H9 (cell line): ENCODE measurements at regions not wholly inside any gene's neighbourhood (a gene's known extent, or its start where the extent isn't known, plus 50 kb on each side); places are given as distances from the start of the nearest gene placed in this dataset.

Experiments
- DNase-seq: peaks from one replicate; pipeline ENCODE4 v3.0.0-alpha.2; 2017
- H2AFZ ChIP-seq: one replicate; pipeline ENCODE4 v1.6.1; 2013; ENCODE audit warnings: mild to moderate bottlenecking, low read length, control low read depth, moderate library complexity
- H2AK5ac ChIP-seq: 2 replicates; pipeline ENCODE4 v1.6.1; 2013; ENCODE audit warnings: low read length, control low read depth, mixed read lengths; ENCODE audit not compliant: insufficient read length
- H2BK120ac ChIP-seq: one replicate; pipeline ENCODE4 v1.6.1; 2013; ENCODE audit warnings: low read depth, mild to moderate bottlenecking, low read length, control low read depth, inconsistent platforms; ENCODE audit not compliant: poor library complexity, severe bottlenecking
- H2BK12ac ChIP-seq: 2 replicates; pipeline ENCODE4 v1.6.1; 2013; ENCODE audit warnings: low read length, control low read depth, mixed read lengths, low read depth; ENCODE audit not compliant: insufficient read length
- H2BK15ac ChIP-seq: 2 replicates; pipeline ENCODE4 v1.6.1; 2013; ENCODE audit warnings: low read depth, low read length, control low read depth
- H2BK20ac ChIP-seq: one replicate; pipeline ENCODE4 v1.6.1; 2013; ENCODE audit warnings: low read depth, mild to moderate bottlenecking, low read length, control low read depth, inconsistent platforms; ENCODE audit not compliant: poor library complexity, severe bottlenecking
- H2BK5ac ChIP-seq: 2 replicates; pipeline ENCODE4 v1.6.1; 2013; ENCODE audit warnings: low read length, control low read depth, mixed read lengths; ENCODE audit not compliant: insufficient read length
- H3K14ac ChIP-seq: 2 replicates; pipeline ENCODE4 v1.6.1; 2013; ENCODE audit warnings: low read length, control low read depth; ENCODE audit not compliant: insufficient read depth
- H3K18ac ChIP-seq: 2 replicates; pipeline ENCODE4 v1.6.1; 2013; ENCODE audit warnings: low read depth, mild to moderate bottlenecking, mixed read lengths, low read length, control low read depth; ENCODE audit not compliant: insufficient read length
- H3K23ac ChIP-seq: 2 replicates; pipeline ENCODE4 v1.6.1; 2013; ENCODE audit warnings: low read length, control low read depth, mixed read lengths, low read depth; ENCODE audit not compliant: insufficient read length
- H3K23me2 ChIP-seq: 2 replicates; pipeline ENCODE4 v1.6.1; 2013; ENCODE audit warnings: low read depth, mild to moderate bottlenecking, mixed read lengths, low read length, control low read depth; ENCODE audit not compliant: insufficient read length, poor library complexity, severe bottlenecking
- H3K27ac ChIP-seq: 2 replicates; pipeline ENCODE4 v1.5.1; 2013; ENCODE audit warnings: low read length, control low read depth, mixed read lengths, low read depth; ENCODE audit not compliant: insufficient read length
- H3K27me3 ChIP-seq: 2 replicates; pipeline ENCODE4 v1.6.1; 2013; ENCODE audit warnings: low read length, control low read depth, inconsistent platforms; ENCODE audit not compliant: insufficient read depth
- H3K4ac ChIP-seq: 2 replicates; pipeline ENCODE4 v1.6.1; 2013; ENCODE audit warnings: low read depth, mild to moderate bottlenecking, control low read depth, inconsistent platforms, low read length, moderate library complexity
- H3K4me1 ChIP-seq: 2 replicates; pipeline ENCODE4 v1.6.1; 2013; ENCODE audit warnings: low read length, control low read depth, inconsistent platforms; ENCODE audit not compliant: insufficient read depth
- H3K4me2 ChIP-seq: 2 replicates; pipeline ENCODE4 v1.6.1; 2013; ENCODE audit warnings: low read length, control low read depth, mixed read lengths; ENCODE audit not compliant: insufficient read length, insufficient read depth
- H3K56ac ChIP-seq: 2 replicates; pipeline ENCODE4 v1.6.1; 2013; ENCODE audit warnings: low read depth, mild to moderate bottlenecking, mixed read lengths, low read length, control low read depth; ENCODE audit not compliant: insufficient read length
- H3K79me1 ChIP-seq: 2 replicates; pipeline ENCODE4 v1.6.1; 2013; ENCODE audit warnings: low read depth, mild to moderate bottlenecking, moderate library complexity, low read length, control low read depth, inconsistent platforms; ENCODE audit not compliant: insufficient read depth, poor library complexity, severe bottlenecking
- H3K79me2 ChIP-seq: 2 replicates; pipeline ENCODE4 v1.6.1; 2013; ENCODE audit warnings: low read length, control low read depth, inconsistent platforms; ENCODE audit not compliant: insufficient read depth
- H3K9ac ChIP-seq: 2 replicates; pipeline ENCODE4 v1.6.1; 2013; ENCODE audit warnings: low read length, control low read depth, mixed read lengths; ENCODE audit not compliant: insufficient read length; ENCODE audit errors: extremely low read depth
- H3K9me3 ChIP-seq: one replicate; pipeline ENCODE4 v1.6.1; 2013; ENCODE audit warnings: low read depth, low read length, inconsistent platforms; ENCODE audit not compliant: control insufficient read depth
- H3T11ph ChIP-seq: one replicate; pipeline ENCODE4 v1.6.1; 2013; ENCODE audit warnings: mild to moderate bottlenecking, low read length, control low read depth, inconsistent platforms
- H4K20me1 ChIP-seq: one replicate; pipeline ENCODE4 v1.6.1; 2013; ENCODE audit not compliant: control insufficient read depth, insufficient read length, insufficient read depth
- H4K5ac ChIP-seq: 2 replicates; pipeline ENCODE4 v1.6.1; 2013; ENCODE audit warnings: low read depth, mild to moderate bottlenecking, mixed read lengths, low read length, control low read depth; ENCODE audit not compliant: insufficient read length
- H4K8ac ChIP-seq: replicated peaks from 2 replicates; pipeline ENCODE4 v1.6.1; 2013; ENCODE audit warnings: low read length, control low read depth, mixed read lengths, low read depth; ENCODE audit not compliant: insufficient read length
- H4K91ac ChIP-seq: 2 replicates; pipeline ENCODE4 v1.6.1; 2013; ENCODE audit warnings: low read depth, mild to moderate bottlenecking, moderate library complexity, mixed read lengths, low read length, control low read depth; ENCODE audit not compliant: insufficient read length
- H3K27ac Mint-ChIP-seq, 3 experiments: 2 replicates in 2 of 3; 3 replicates in 1 of 3; pipeline ENCODE4 v1.8.0; 2020 to 2021; ENCODE audit warnings: mixed read lengths in 3 of 3, mild to moderate bottlenecking in 1 of 3, moderate library complexity in 1 of 3
- H3K27me3 Mint-ChIP-seq: 2 replicates; pipeline ENCODE4 v1.8.0; 2021; ENCODE audit warnings: low read depth, mild to moderate bottlenecking, moderate library complexity, mixed read lengths
- H3K36me3 Mint-ChIP-seq, 3 experiments: 2 replicates in 2 of 3; 3 replicates in 1 of 3; pipeline ENCODE4 v1.8.0; 2020 to 2021; ENCODE audit warnings: low read depth in 3 of 3, mixed read lengths in 3 of 3; ENCODE audit not compliant: insufficient read depth in 1 of 3
- H3K4me1 Mint-ChIP-seq, 2 experiments: 2 replicates each; pipeline ENCODE4 v1.8.0; 2020; ENCODE audit warnings: mixed read lengths in 2 of 2
- H3K4me3 Mint-ChIP-seq, 2 experiments: 2 replicates in 1 of 2; 3 replicates in 1 of 2; pipeline ENCODE4 v1.8.0; 2020 to 2021; ENCODE audit warnings: mild to moderate bottlenecking in 2 of 2, mixed read lengths in 2 of 2, moderate library complexity in 1 of 2
- H3K9me3 Mint-ChIP-seq, 2 experiments: 2 replicates in 1 of 2; 3 replicates in 1 of 2; pipeline ENCODE4 v1.8.0; 2020; ENCODE audit warnings: mild to moderate bottlenecking in 2 of 2, mixed read lengths in 2 of 2, moderate library complexity in 1 of 2
- CTCF ChIP-seq: fragments of 200-600 bp; sonication (generic); conservative IDR thresholded peaks from 3 replicates; pipeline ENCODE4 v1.8.0; 2021; ENCODE audit warnings: antibody characterized with exemption, mild to moderate bottlenecking

- Histone ChIP-seq H3K79me1 (no peaks in the 10 kb centered on the region), H3K4me2 (no peak overlapping the region), H3K4me1 (no peaks in the 10 kb centered on the region; the same call in 1 of the 2 replicates)
Observed at GRCh38 chr5:89380635-89381034, 497.7 kb upstream of the MEF2C start.

More at GRCh38 chr5:89380635-89381034, 497.7 kb upstream of the MEF2C start:
- H2BK20ac ChIP-seq: no peak overlapping the region
- H3K4me3 Mint-ChIP-seq: no peak overlapping the region
- H3K9me3 ChIP-seq: no peaks in the 10 kb centered on the region
- H4K20me1 ChIP-seq: no peaks in the 10 kb centered on the region
- no peak overlapping the region for H3K9ac ChIP-seq
- H3T11ph ChIP-seq: no peak overlapping the region
- no peaks in the 10 kb centered on the region for H3K27me3 ChIP-seq
- H3K23ac ChIP-seq: no peak overlapping the region
- H2BK5ac ChIP-seq: no peak overlapping the region
- no peaks in the 10 kb centered on the region for H3K79me2 ChIP-seq
- no peaks in the 10 kb centered on the region for H3K23me2 ChIP-seq
- H3K56ac ChIP-seq: no peak overlapping the region
- H2AFZ ChIP-seq: no peak overlapping the region
- H3K36me3 Mint-ChIP-seq: no peaks in the 10 kb centered on the region; a peak in 1 of 7 replicates
- no peaks in the 10 kb centered on the region for H3K27me3 Mint-ChIP-seq
- H3K27ac Mint-ChIP-seq: no peak overlapping the region; a peak in 1 of 7 replicates
- H3K27ac ChIP-seq: no peak overlapping the region
- no peak overlapping the region for H2BK15ac ChIP-seq
- peaks cover 2 to 5% of the 10 kb centered on the region in 2 experiments; a peak in 3 of 4 replicates for H3K4me1 Mint-ChIP-seq
- H3K9me3 Mint-ChIP-seq: no peaks in the 10 kb centered on the region
- no peak overlapping the region for H4K91ac ChIP-seq
- H3K18ac ChIP-seq: no peak overlapping the region
- H3K4ac ChIP-seq: no peak overlapping the region
- no peak overlapping the region for H2BK12ac ChIP-seq
- H3K14ac ChIP-seq: no peak overlapping the region
- DNase-seq: no peak
- H2AK5ac ChIP-seq: no peak overlapping the region
- no peak overlapping the region for H2BK120ac ChIP-seq
- TF ChIP-seq CTCF: no peak
- no peak overlapping the region for H4K8ac ChIP-seq
- H4K5ac ChIP-seq: no peak overlapping the region
